Testis (tissue), 2 donors: ENCODE measurements at regions not wholly inside any gene's neighbourhood (a gene's known extent, or its start where the extent isn't known, plus 50 kb on each side); places are given as distances from the start of the nearest gene placed in this dataset.

ENCODE experiments used
- DNase-seq: peaks from one replicate; pipeline ENCODE4 v3.0.0-alpha.2; 2019
- H3K27ac ChIP-seq, 2 donors: fragments of 200-600 bp; sonication (generic); one replicate each; pipeline ENCODE4 v1.5.1; 2019
- H3K27me3 ChIP-seq: fragments of 200-600 bp; sonication (generic); one replicate; pipeline ENCODE4 v1.5.1; 2019
- H3K36me3 ChIP-seq: fragments of 200-600 bp; sonication (generic); one replicate; pipeline ENCODE4 v1.5.1; 2017; ENCODE audit warnings: low read depth; ENCODE audit errors: missing control alignments
- H3K4me1 ChIP-seq: fragments of 200-600 bp; sonication (generic); one replicate; pipeline ENCODE4 v1.5.1; 2019
- H3K4me3 ChIP-seq, 2 donors: fragments of 200-600 bp; sonication (generic); one replicate each; pipeline ENCODE4 v1.5.1; 2017 to 2019
- H3K9me3 ChIP-seq: fragments of 200-600 bp; sonication (generic); one replicate; pipeline ENCODE4 v1.5.1; 2017
- CTCF ChIP-seq, 3 experiments: fragments of 450-650 bp in 2 of 3; fragments of 200-600 bp in 1 of 3; sonication (generic) in 1 of 3; IDR thresholded peaks; one replicate each; pipeline ENCODE4 v1.5.1; 2016 to 2019; ENCODE audit warnings: antibody characterized with exemption in 3 of 3, mild to moderate bottlenecking in 2 of 3, moderate library complexity in 1 of 3
- POLR2A ChIP-seq: fragments of 450-650 bp; IDR thresholded peaks from one replicate; pipeline ENCODE4 v1.6.1; 2017; ENCODE audit warnings: antibody characterized with exemption, mild to moderate bottlenecking, moderate library complexity
- WGBS, 2 donors: methylation state at CpG; one replicate each; pipeline ENCODE4 v1.1.5; 2018; 5-methylcytosine and 5-hydroxymethylcytosine counted together
- intact Hi-C: fragments of 100-400 bp; cut with DNase I; formaldehyde crosslinking; loops from one replicate; pipeline ENCODE4 v1.15.1; 2023; ENCODE audit warnings: low total_unique reads

- WGBS, 2 donors: 86 to 93% methylated on average over 1 of the region's 1 CpG
- DNase-seq: no peak
- intact Hi-C loops: no loop called here
- no peaks in the 10 kb centered on the region for H3K4me1 ChIP-seq
- H3K27ac ChIP-seq: no peak overlapping the region
- no peak for TF ChIP-seq CTCF (IDR thresholded peaks at IDR 0.05)
- no peak overlapping the region for H3K4me3 ChIP-seq
- H3K9me3 ChIP-seq: no peaks in the 10 kb centered on the region
- no peaks in the 10 kb centered on the region for H3K27me3 ChIP-seq
- H3K36me3 ChIP-seq: no peaks in the 10 kb centered on the region
Observed at GRCh38 chr5:13625616-13626198, 318.8 kb downstream of the DNAH5 start.

- Histone ChIP-seq H3K4me1 (no peaks in the 10 kb centered on the region), H3K27ac (no peak overlapping the region), H3K9me3 (no peaks in the 10 kb centered on the region), H3K36me3 (no peaks in the 10 kb centered on the region), H3K4me3 (no peak overlapping the region), H3K27me3 (no peaks in the 10 kb centered on the region)
- DNase-seq: no peak
- 75 to 79% methylated on average over 6 of the region's 6 CpGs for WGBS, 2 donors
- TF ChIP-seq CTCF (IDR thresholded peaks at IDR 0.05): no peak
- no peak for TF ChIP-seq POLR2A
- intact Hi-C loops: no loop called here
Observed at GRCh38 chr5:13624283-13625074, 320.0 kb downstream of the DNAH5 start.

GRCh38 chr5:13613621-13614020 is 330.9 kb downstream of the DNAH5 start:
- H3K27me3 ChIP-seq: no peaks in the 10 kb centered on the region
- intact Hi-C loops: no loop called here
- WGBS, 2 donors: 87 to 97% methylated on average over 6 to 8 of the region's 8 CpGs
- no peak overlapping the region for H3K27ac ChIP-seq
- no peaks in the 10 kb centered on the region for H3K36me3 ChIP-seq
- no peaks in the 10 kb centered on the region for H3K9me3 ChIP-seq
- no peak for DNase-seq
- no peaks in the 10 kb centered on the region for H3K4me1 ChIP-seq
- no peak for TF ChIP-seq POLR2A
- TF ChIP-seq CTCF (IDR thresholded peaks at IDR 0.05): no peak
- no peak overlapping the region for H3K4me3 ChIP-seq

- intact Hi-C loops: no loop called here
- Histone ChIP-seq H3K27me3 (no peaks in the 10 kb centered on the region), H3K4me1 (no peaks in the 10 kb centered on the region), H3K4me3 (no peak overlapping the region), H3K36me3 (no peaks in the 10 kb centered on the region), H3K9me3 (no peaks in the 10 kb centered on the region), H3K27ac (no peak overlapping the region)
- TF ChIP-seq CTCF (IDR thresholded peaks at IDR 0.05) (no peak), POLR2A (no peak)
- no peak for DNase-seq
- WGBS, 2 donors: 88 to 94% methylated on average over 3 of the region's 3 CpGs
Observed at GRCh38 chr5:13611604-13612003, 332.9 kb downstream of the DNAH5 start.

- Histone ChIP-seq H3K4me1 (no peaks in the 10 kb centered on the region), H3K27ac (no peak overlapping the region), H3K36me3 (no peaks in the 10 kb centered on the region), H3K9me3 (no peaks in the 10 kb centered on the region), H3K27me3 (no peaks in the 10 kb centered on the region), H3K4me3 (no peak overlapping the region)
- TF ChIP-seq POLR2A (no peak), CTCF (IDR thresholded peaks at IDR 0.05) (no peak)
- DNase-seq: no peak
- intact Hi-C loops: no loop called here
- 85 to 96% methylated on average over 4 of the region's 4 CpGs for WGBS, 2 donors
Observed at GRCh38 chr5:13609504-13609903, 335.0 kb downstream of the DNAH5 start.
